ENCODE measurements at regions not wholly inside any gene's neighbourhood (a gene's known extent, or its start where the extent isn't known, plus 50 kb on each side); places are given as distances from the start of the nearest gene placed in this dataset.
"Not testable (repeated sequence)": the region's sequence is repeated elsewhere in the genome, so short reads cannot be mapped to it uniquely, and the experiment has no call there.

- FAIRE-seq; DNase-seq (ENCODE audit: low spot score): not testable (repeated sequence)
Observed at GRCh38 chr1:157294387-157295145, 156.4 kb upstream of the ETV3 start.

- FAIRE-seq (no peak), DNase-seq (ENCODE audit: low spot score) (no peak)
Observed at GRCh38 chr1:157292809-157293564, 154.8 kb upstream of the ETV3 start.

- FAIRE-seq = no peak
- no peak for DNase-seq (ENCODE audit: low spot score)
Observed at GRCh38 chr1:157292302-157292701, 154.1 kb upstream of the ETV3 start.

- DNase-seq (ENCODE audit: low spot score) (no peak), FAIRE-seq (no peak)
Observed at GRCh38 chr1:157291083-157291482, 152.9 kb upstream of the ETV3 start.

- DNase-seq (ENCODE audit: low spot score) (no peak), FAIRE-seq (no peak)
Observed at GRCh38 chr1:157289424-157290105, 151.4 kb upstream of the ETV3 start.

GRCh38 chr1:157288996-157289395 is 150.8 kb upstream of the ETV3 start:
- FAIRE-seq (no peak), DNase-seq (ENCODE audit: low spot score) (no peak)

GRCh38 chr1:157288492-157288891 is 150.3 kb upstream of the ETV3 start:
- FAIRE-seq = no peak
- no peak for DNase-seq (ENCODE audit: low spot score)

- FAIRE-seq (no peak), DNase-seq (ENCODE audit: low spot score) (no peak)
Observed at GRCh38 chr1:157288006-157288405, 149.8 kb upstream of the ETV3 start.

GRCh38 chr1:157287462-157287861 is 149.3 kb upstream of the ETV3 start:
- FAIRE-seq = no peak
- DNase-seq (ENCODE audit: low spot score) = no peak

GRCh38 chr1:157286646-157287420 is 148.6 kb upstream of the ETV3 start:
- FAIRE-seq = no peak
- no peak for DNase-seq (ENCODE audit: low spot score)

- no peak for DNase-seq (ENCODE audit: low spot score)
Observed at GRCh38 chr1:157286096-157286495, 147.9 kb upstream of the ETV3 start.

GRCh38 chr1:157284451-157284850 is 146.3 kb upstream of the ETV3 start:
- FAIRE-seq = no peak
- DNase-seq (ENCODE audit: low spot score) = no peak

More at GRCh38 chr1:157286096-157286495, 147.9 kb upstream of the ETV3 start:
- no peak for FAIRE-seq

- DNase-seq (ENCODE audit: low spot score) (no peak), FAIRE-seq (no peak)
Observed at GRCh38 chr1:157279802-157280140, 141.6 kb upstream of the ETV3 start.

- DNase-seq (ENCODE audit: low spot score) (no peak), FAIRE-seq (no peak)
Observed at GRCh38 chr1:157279138-157279801, 141.1 kb upstream of the ETV3 start.

GRCh38 chr1:157278383-157279137 is 140.4 kb upstream of the ETV3 start:
- FAIRE-seq (no peak), DNase-seq (ENCODE audit: low spot score) (no peak)

GRCh38 chr1:157277913-157278312 is 139.7 kb upstream of the ETV3 start:
- FAIRE-seq = no peak
- no peak for DNase-seq (ENCODE audit: low spot score)

GRCh38 chr1:157277281-157277680 is 139.1 kb upstream of the ETV3 start:
- DNase-seq (ENCODE audit: low spot score) (no peak), FAIRE-seq (no peak)

GRCh38 chr1:157274698-157275534 is 136.7 kb upstream of the ETV3 start:
- DNase-seq (ENCODE audit: low spot score) = no peak
- FAIRE-seq = no peak

All from RCC 7860 (cell line).